LNCAP (cell line): ENCODE measurements at regions not wholly inside any gene's neighbourhood (a gene's known extent, or its start where the extent isn't known, plus 50 kb on each side); places are given as distances from the start of the nearest gene placed in this dataset.

Experiments
- TF ChIP-seq, protein P1 (sequence below): fragments of 450-650 bp; IDR thresholded peaks from 2 replicates; pipeline ENCODE4 v1.5.1; 2017; ENCODE audit warnings: mild to moderate bottlenecking

DNA sequence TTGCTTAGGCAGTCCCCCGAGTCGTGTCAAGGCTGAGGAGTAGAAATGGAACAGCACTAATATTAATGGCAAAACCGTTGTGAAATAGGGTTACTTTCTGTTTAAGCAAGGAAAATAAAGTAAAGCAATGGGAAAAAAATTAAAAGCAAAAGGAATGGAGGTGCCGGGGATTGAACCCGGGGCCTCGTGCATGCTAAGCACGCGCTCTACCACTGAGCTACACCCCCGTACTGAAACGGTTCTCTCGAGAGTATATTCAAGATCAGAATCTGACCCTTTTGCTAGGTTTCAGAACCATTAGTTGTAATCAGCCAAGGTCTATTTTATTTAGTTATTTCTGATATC lies 85.5 kb downstream of the TRIM27 start:
- TF ChIP-seq, protein P1, sequence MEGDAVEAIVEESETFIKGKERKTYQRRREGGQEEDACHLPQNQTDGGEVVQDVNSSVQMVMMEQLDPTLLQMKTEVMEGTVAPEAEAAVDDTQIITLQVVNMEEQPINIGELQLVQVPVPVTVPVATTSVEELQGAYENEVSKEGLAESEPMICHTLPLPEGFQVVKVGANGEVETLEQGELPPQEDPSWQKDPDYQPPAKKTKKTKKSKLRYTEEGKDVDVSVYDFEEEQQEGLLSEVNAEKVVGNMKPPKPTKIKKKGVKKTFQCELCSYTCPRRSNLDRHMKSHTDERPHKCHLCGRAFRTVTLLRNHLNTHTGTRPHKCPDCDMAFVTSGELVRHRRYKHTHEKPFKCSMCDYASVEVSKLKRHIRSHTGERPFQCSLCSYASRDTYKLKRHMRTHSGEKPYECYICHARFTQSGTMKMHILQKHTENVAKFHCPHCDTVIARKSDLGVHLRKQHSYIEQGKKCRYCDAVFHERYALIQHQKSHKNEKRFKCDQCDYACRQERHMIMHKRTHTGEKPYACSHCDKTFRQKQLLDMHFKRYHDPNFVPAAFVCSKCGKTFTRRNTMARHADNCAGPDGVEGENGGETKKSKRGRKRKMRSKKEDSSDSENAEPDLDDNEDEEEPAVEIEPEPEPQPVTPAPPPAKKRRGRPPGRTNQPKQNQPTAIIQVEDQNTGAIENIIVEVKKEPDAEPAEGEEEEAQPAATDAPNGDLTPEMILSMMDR: no peak

DNA sequence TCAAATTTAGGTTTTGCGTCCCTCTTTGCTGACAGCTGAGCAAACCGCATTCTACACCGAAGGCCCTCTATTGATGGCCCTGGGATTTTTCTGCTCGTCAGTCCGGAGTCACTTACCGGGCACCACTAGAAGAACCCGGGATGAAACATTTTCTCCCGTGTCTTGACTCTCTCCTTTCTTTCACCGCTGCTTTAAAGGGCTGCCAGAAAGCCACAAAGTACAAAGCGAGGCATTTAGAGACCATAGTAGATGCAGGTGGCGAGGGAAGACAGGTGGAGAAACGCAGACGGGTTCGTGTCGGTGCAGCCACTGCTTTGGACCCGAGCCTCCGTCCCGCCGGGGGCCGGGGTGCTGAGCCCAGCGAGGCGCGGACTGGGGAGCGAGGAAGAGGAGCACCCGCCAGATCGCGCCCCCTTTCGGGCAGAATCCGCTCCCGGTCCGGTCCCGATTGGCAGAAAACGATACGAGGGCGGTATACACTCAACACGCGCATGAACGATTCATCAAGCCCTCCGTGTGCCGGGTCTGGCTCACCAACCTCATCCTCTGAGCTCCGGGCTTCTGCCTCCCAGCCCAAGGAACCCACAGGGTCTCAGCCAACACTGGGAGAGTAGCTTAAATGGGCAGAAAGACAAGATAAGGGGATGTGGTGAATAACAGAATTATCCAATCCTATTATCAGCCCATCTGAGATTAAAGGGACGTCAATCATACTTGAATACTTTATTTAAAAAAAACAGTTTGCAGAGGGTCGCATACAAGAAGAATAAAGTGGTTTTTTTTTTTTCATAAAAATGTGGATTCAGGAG lies 84.9 kb downstream of the TRIM27 start:
- TF ChIP-seq, protein P1: peak; percentile 63

DNA sequence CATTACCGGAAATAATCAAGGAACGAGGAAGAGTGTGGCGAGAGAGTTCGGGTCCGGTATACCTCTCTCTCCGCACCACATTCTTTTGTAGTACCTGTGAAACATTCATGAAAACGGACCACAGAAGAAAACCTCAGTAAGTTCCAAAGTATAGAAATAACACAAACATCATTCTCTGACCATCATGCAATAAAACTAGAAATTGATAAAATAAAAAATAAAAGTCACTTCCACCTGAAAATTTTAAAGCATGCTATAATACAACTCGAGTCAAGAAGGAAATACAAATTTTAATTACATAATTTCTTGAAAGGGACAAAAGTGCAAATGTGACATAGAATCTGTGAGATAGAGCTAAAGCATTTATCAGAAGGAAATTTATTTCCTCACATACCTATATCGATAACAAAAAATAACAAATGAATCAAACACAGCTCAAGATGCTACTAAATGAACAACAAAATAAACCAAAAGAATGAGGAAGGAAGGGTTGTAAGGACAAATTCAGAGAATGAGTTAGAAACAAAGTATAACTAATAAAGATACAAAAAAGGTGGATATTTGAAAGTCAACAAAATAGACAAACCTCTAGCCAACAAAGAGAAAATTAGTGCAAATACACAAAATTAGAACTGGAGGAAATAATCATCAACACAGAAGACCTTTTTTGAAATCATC lies 84.2 kb downstream of the TRIM27 start:
- TF ChIP-seq, protein P1: no peak

DNA sequence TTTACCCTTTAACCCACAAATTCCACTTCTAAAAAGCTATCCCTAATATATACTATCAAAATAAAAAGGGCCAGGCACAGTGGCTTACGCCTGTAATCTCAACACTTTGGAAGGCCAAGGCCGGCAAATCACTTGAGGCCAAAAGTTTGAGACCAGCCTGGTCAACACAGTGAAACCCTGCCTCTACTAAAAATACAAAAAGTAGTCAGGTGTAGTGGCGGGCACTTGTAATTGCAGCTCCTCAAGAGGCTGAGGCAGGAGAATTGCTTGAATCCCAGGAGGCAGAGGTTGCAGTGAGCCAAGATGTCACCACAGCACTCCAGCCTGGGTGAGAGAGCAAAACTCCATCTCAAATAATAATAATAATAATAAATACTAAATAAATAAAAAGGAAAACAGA lies 82.5 kb downstream of the TRIM27 start:
- TF ChIP-seq, protein P1: no peak
